ENCODE measurements at regions not wholly inside any gene's neighbourhood (a gene's known extent, or its start where the extent isn't known, plus 50 kb on each side); places are given as distances from the start of the nearest gene placed in this dataset.

- Histone ChIP-seq H3K27me3 (no peaks in the 10 kb centered on the region), H3K4me3 (no peak overlapping the region), H3K27ac (no peak overlapping the region), H3K4me1 (no peaks in the 10 kb centered on the region), H3K9me3 (no peaks in the 10 kb centered on the region), H3K36me3 (no peaks in the 10 kb centered on the region)
- TF ChIP-seq, protein P1, sequence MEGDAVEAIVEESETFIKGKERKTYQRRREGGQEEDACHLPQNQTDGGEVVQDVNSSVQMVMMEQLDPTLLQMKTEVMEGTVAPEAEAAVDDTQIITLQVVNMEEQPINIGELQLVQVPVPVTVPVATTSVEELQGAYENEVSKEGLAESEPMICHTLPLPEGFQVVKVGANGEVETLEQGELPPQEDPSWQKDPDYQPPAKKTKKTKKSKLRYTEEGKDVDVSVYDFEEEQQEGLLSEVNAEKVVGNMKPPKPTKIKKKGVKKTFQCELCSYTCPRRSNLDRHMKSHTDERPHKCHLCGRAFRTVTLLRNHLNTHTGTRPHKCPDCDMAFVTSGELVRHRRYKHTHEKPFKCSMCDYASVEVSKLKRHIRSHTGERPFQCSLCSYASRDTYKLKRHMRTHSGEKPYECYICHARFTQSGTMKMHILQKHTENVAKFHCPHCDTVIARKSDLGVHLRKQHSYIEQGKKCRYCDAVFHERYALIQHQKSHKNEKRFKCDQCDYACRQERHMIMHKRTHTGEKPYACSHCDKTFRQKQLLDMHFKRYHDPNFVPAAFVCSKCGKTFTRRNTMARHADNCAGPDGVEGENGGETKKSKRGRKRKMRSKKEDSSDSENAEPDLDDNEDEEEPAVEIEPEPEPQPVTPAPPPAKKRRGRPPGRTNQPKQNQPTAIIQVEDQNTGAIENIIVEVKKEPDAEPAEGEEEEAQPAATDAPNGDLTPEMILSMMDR (IDR thresholded peaks at IDR 0.05) = no peak
- no peak for DNase-seq
- intact Hi-C loops (cut with DNase I; ENCODE audit: low total_unique reads) = no loop called here
Measured at GRCh38 chr4:189494407-189494806, 446.3 kb upstream of the FRG1 start.

DNA sequence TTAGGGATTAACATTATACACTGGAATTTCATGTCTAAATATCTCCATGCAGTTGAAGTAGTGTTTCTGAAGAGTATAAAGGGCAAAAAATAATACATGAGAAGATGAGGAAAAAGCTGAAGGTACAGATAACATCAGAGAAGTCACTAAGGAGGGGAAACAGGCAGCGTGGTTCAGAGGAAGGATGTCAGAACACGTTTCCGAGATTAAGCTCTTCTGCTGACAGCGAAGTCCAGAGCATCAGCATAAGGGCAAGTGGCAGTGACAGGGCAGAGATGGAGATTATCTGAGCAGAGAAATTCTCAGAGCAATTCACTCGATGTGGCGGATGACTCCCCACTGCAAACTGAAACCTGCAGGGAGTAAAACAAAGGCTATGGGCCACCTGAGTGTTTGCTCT lies 443.2 kb upstream of the FRG1 start:
- no peak overlapping the region for H3K4me3 ChIP-seq
- H3K4me1 ChIP-seq = no peaks in the 10 kb centered on the region
- H3K9me3 ChIP-seq = no peaks in the 10 kb centered on the region
- no peaks in the 10 kb centered on the region for H3K36me3 ChIP-seq
- no peaks in the 10 kb centered on the region for H3K27me3 ChIP-seq
- no peak for DNase-seq
- TF ChIP-seq, protein P1 (IDR thresholded peaks at IDR 0.05) = no peak
- intact Hi-C loops (cut with DNase I; ENCODE audit: low total_unique reads) = no loop called here
- H3K27ac ChIP-seq = no peak overlapping the region

GRCh38 chr4:189497996-189498395 lies 442.7 kb upstream of the FRG1 start:
- Histone ChIP-seq H3K4me1 (no peaks in the 10 kb centered on the region), H3K4me3 (no peak overlapping the region), H3K9me3 (no peaks in the 10 kb centered on the region), H3K27me3 (no peaks in the 10 kb centered on the region), H3K36me3 (no peaks in the 10 kb centered on the region), H3K27ac (no peak overlapping the region)
- intact Hi-C loops (cut with DNase I; ENCODE audit: low total_unique reads) = no loop called here
- TF ChIP-seq, protein P1 (IDR thresholded peaks at IDR 0.05) = no peak
- DNase-seq = no peak

DNA sequence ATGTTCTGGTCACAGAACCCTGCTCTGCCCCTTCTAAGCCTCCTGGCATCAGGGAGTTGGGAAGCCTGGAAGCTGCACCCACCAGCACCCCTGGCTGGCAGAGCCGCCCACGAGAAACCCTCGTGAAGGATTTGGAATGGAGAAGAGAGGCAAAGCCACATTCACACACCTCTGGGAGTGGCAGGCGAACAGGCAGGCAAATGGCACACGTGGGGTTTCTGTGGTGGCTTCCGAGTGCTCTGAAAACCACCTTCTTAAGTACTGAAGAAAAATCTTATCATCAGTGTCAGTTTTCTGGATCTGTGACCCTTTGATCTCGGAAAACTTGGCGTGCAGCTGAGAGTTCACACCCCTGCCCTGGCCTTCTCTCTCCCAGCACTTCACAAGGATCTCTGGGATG lies 442.2 kb upstream of the FRG1 start:
- Histone ChIP-seq H3K27me3 (no peaks in the 10 kb centered on the region), H3K4me3 (no peak overlapping the region), H3K27ac (no peak overlapping the region), H3K4me1 (no peaks in the 10 kb centered on the region), H3K36me3 (no peaks in the 10 kb centered on the region), H3K9me3 (no peaks in the 10 kb centered on the region)
- DNase-seq = no peak
- TF ChIP-seq, protein P1 (IDR thresholded peaks at IDR 0.05) = no peak
- intact Hi-C loops (cut with DNase I; ENCODE audit: low total_unique reads) = no loop called here

GRCh38 chr4:189499696-189500095 lies 441.0 kb upstream of the FRG1 start:
- H3K4me1 ChIP-seq = no peaks in the 10 kb centered on the region
- H3K27ac ChIP-seq = no peak overlapping the region
- H3K27me3 ChIP-seq = no peaks in the 10 kb centered on the region
- no peaks in the 10 kb centered on the region for H3K36me3 ChIP-seq
- intact Hi-C loops (cut with DNase I; ENCODE audit: low total_unique reads) = no loop called here
- no peaks in the 10 kb centered on the region for H3K9me3 ChIP-seq
- H3K4me3 ChIP-seq = no peak overlapping the region
- TF ChIP-seq, protein P1 (IDR thresholded peaks at IDR 0.05) = no peak
- no peak for DNase-seq

DNA sequence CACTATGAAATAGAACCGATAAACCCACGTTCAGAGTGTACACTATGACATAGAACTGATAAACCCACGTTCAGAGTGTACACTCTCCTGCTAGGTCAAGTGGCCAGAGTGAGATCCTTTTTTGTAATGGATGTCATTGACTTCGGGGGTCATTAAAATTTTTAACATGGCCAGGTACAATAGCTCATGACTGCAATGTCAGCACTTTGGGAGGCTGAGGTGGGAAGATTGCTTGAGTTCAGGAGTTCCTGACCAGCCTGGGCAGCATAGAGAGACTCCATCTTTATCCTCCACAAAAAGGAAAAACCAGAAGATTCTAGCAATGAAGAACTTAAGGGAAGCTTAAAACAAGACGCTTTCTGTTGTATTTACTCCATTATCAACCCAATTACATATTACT lies 439.7 kb upstream of the FRG1 start:
- Histone ChIP-seq H3K4me3 (no peak overlapping the region), H3K27me3 (no peaks in the 10 kb centered on the region), H3K9me3 (no peaks in the 10 kb centered on the region), H3K4me1 (no peaks in the 10 kb centered on the region), H3K36me3 (no peaks in the 10 kb centered on the region), H3K27ac (no peak overlapping the region)
- intact Hi-C loops (cut with DNase I; ENCODE audit: low total_unique reads) = no loop called here
- DNase-seq = no peak
- TF ChIP-seq, protein P1 (IDR thresholded peaks at IDR 0.05) = no peak
